ENCODE measurements at regions not wholly inside any gene's neighbourhood (a gene's known extent, or its start where the extent isn't known, plus 50 kb on each side); places are given as distances from the start of the nearest gene placed in this dataset.
A peak's percentile ranks its signal among the peaks of the same experiment; 100 is the strongest.

DNA sequence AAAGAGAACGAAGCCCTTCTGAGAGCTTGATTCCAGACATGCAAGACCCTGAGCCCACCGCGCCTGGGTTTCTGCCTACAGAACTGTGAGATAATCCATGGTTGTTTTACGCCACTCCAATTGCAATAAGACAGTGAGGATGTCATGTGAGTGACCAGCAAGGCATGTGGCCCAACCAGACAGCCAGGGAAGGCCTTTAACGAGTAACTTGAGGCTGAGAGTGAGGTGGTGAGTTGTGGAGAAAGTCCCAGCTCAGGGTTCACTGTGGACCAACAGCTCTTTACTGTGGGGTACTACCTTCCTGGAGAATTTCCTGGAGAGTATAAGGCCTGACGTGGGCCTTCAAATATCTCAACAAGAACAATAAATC lies 153.9 kb downstream of the ETS2 start:
- no peak overlapping the region for H3K4me3 Mint-ChIP-seq
- no peaks in the 10 kb centered on the region for H3K4me1 Mint-ChIP-seq (ENCODE audit: low read depth)
- H3K27me3 Mint-ChIP-seq (ENCODE audit: low read depth) = peaks cover 1% of the 10 kb centered on the region
- DNase-seq = no peak
- H3K9me3 Mint-ChIP-seq = no peaks in the 10 kb centered on the region
- no peaks in the 10 kb centered on the region for H3K36me3 Mint-ChIP-seq (ENCODE audit: insufficient read depth)
- ATAC-seq = no peak

- no peaks in the 10 kb centered on the region for H3K4me1 Mint-ChIP-seq (ENCODE audit: low read depth)
- ATAC-seq (peak; percentile 56 to 64), DNase-seq (no peak)
- H3K4me3 Mint-ChIP-seq = no peak overlapping the region
- H3K27me3 Mint-ChIP-seq (ENCODE audit: low read depth) = peaks cover 2% of the 10 kb centered on the region
- H3K9me3 Mint-ChIP-seq = no peaks in the 10 kb centered on the region
- no peaks in the 10 kb centered on the region for H3K36me3 Mint-ChIP-seq (ENCODE audit: insufficient read depth)
Observed at GRCh38 chr21:38958940-38959691, 153.4 kb downstream of the ETS2 start.

- Mint-ChIP-seq H3K36me3 (ENCODE audit: insufficient read depth) (no peaks in the 10 kb centered on the region), H3K9me3 (no peaks in the 10 kb centered on the region), H3K4me1 (ENCODE audit: low read depth) (no peaks in the 10 kb centered on the region), H3K4me3 (no peak overlapping the region), H3K27me3 (ENCODE audit: low read depth) (peaks cover 5% of the 10 kb centered on the region)
- ATAC-seq (no peak), DNase-seq (no peak)
Observed at GRCh38 chr21:38958323-38958705, 152.6 kb downstream of the ETS2 start.

DNA sequence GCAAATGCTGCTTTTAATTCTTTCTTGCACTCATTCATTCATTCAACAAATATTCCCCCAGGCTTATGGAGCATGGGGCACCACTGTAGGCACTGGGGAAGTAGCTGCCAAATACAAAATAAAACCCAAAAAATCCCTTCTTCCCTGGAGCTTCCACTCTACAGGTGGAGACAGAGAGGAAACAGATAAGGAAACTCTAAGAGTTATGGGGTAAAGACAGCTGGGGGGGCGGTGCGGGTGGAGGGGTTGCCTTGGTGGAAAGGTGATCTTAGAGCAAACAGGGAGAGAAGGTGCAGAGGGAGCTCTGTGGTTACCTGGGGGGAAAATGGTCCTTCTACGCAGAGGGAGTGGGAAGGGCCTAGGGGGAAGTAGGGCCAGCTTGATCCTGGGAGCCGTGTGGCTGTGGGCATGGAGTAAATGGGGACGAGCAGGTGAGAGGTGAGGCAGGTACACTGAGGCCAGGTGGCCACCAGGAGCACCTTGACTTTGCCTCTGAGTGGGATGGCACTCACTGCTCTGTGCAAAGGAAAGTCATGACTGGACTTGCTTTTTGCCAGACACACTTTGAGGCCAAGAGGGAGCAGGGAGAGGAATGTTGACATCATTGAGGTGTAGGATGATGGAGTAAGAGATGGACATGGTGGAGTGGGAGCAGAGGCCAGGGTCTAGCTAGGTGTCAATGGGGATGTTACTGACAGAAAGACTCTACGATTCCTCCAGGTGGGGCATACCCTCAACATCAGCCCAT lies 152.0 kb downstream of the ETS2 start:
- ATAC-seq (no peak), DNase-seq (no peak)
- Mint-ChIP-seq H3K4me3 (no peak overlapping the region), H3K4me1 (ENCODE audit: low read depth) (no peaks in the 10 kb centered on the region), H3K9me3 (no peaks in the 10 kb centered on the region), H3K27me3 (ENCODE audit: low read depth) (peaks cover 7% of the 10 kb centered on the region), H3K36me3 (ENCODE audit: insufficient read depth) (no peaks in the 10 kb centered on the region)

GRCh38 chr21:38956856-38957571 lies 151.3 kb downstream of the ETS2 start:
- peaks cover 10% of the 10 kb centered on the region for H3K27me3 Mint-ChIP-seq (ENCODE audit: low read depth)
- no peaks in the 10 kb centered on the region for H3K36me3 Mint-ChIP-seq (ENCODE audit: insufficient read depth)
- no peaks in the 10 kb centered on the region for H3K9me3 Mint-ChIP-seq
- no peak overlapping the region for H3K4me3 Mint-ChIP-seq
- H3K4me1 Mint-ChIP-seq (ENCODE audit: low read depth) = no peaks in the 10 kb centered on the region
- DNase-seq = no peak
- no peak for ATAC-seq

GRCh38 chr21:38956521-38956855 lies 150.8 kb downstream of the ETS2 start:
- H3K4me1 Mint-ChIP-seq (ENCODE audit: low read depth) = no peaks in the 10 kb centered on the region
- no peaks in the 10 kb centered on the region for H3K9me3 Mint-ChIP-seq
- H3K27me3 Mint-ChIP-seq (ENCODE audit: low read depth) = peaks cover 10% of the 10 kb centered on the region
- no peaks in the 10 kb centered on the region for H3K36me3 Mint-ChIP-seq (ENCODE audit: insufficient read depth)
- ATAC-seq (no peak), DNase-seq (no peak)
- no peak overlapping the region for H3K4me3 Mint-ChIP-seq

DNA sequence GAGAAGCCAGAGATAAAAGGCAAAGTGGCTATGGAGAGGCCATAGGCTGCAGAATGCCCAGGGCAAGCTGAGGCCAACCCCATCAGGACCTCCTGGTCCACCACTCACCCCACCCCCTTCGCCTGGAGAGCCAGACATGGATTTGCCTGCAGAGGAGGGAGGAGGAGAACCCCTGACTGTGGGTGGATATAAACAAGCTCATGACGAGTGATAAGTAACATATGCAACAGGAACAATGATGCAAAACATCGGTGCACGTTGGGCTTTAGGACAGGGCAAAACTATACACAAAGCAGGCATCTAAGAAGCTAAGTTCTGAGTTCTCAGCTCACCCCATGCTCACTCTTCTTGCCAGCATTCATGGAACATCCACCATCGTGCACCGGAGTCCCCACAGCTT lies 150.3 kb downstream of the ETS2 start:
- H3K36me3 Mint-ChIP-seq (ENCODE audit: insufficient read depth) = no peaks in the 10 kb centered on the region
- H3K9me3 Mint-ChIP-seq = no peaks in the 10 kb centered on the region
- DNase-seq (no peak), ATAC-seq (no peak)
- no peak overlapping the region for H3K4me3 Mint-ChIP-seq
- H3K4me1 Mint-ChIP-seq (ENCODE audit: low read depth) = no peaks in the 10 kb centered on the region
- peaks cover 10% of the 10 kb centered on the region for H3K27me3 Mint-ChIP-seq (ENCODE audit: low read depth)

DNA sequence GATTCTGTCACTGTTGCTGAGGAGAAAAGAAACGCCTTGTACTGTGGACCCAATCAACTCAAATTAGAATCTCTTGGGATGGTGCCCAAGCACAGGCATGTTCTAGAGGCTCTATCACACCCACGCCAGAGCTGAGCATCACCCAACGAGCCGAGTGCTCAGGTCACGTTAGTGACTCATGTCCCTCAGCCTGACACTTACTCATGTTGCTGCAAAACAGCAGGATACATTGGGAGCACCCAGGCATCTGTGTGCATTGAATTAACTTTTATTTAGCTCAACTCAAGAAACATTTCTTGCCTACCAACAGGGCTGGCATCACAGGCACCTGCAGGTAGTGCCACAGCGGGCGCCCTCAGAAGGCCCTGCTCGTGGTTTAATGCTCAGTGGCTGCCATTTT lies 149.8 kb downstream of the ETS2 start:
- ATAC-seq (no peak), DNase-seq (no peak)
- Mint-ChIP-seq H3K4me3 (no peak overlapping the region), H3K27me3 (ENCODE audit: low read depth) (peaks cover 10% of the 10 kb centered on the region), H3K36me3 (ENCODE audit: insufficient read depth) (no peaks in the 10 kb centered on the region), H3K4me1 (ENCODE audit: low read depth) (no peaks in the 10 kb centered on the region), H3K9me3 (no peaks in the 10 kb centered on the region)

DNA sequence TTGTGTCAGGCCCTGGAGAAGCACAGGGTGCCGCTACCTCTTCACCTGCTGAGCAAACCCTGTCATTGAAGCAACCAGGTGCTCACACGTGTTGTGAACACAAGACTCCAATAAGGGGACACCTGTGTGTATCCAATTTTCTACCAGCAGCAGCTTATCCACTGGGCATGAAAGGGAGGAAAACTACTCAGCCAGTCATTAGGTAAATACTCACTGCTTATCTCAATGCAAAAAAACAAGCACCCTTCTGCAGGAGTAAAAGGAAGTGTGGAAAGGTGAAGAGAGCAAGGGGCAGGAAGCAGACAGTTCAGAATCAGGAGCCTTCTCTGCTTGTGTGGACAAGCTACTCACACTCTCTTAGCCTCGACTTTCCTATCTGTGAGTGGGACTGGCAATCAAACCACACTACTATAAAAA lies 148.9 kb downstream of the ETS2 start:
- H3K4me1 Mint-ChIP-seq (ENCODE audit: low read depth) = no peaks in the 10 kb centered on the region
- ATAC-seq (no peak), DNase-seq (no peak)
- H3K36me3 Mint-ChIP-seq (ENCODE audit: insufficient read depth) = no peaks in the 10 kb centered on the region
- peaks cover 10% of the 10 kb centered on the region for H3K27me3 Mint-ChIP-seq (ENCODE audit: low read depth)
- H3K9me3 Mint-ChIP-seq = peaks cover 5% of the 10 kb centered on the region
- no peak overlapping the region for H3K4me3 Mint-ChIP-seq

DNA sequence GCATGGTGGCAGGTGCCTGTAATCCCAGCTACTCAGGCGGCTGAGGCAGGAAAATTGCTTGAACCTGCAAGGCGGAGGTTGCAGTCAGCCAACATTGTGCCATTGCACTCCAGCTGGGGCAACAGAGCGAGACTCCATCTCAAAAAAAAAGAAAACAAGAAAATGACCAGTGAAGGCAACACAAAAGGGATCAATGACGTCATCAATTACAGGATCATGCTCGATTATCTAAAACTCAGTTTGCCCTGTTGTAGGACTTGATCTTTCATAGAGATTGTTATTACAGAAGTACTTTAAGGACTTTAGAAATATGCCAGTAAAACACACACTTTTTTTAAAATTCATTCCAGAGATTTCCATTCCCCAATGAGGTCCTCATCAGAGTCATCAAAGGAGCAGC lies 147.8 kb downstream of the ETS2 start:
- DNase-seq (no peak), ATAC-seq (no peak)
- H3K36me3 Mint-ChIP-seq (ENCODE audit: insufficient read depth) = no peaks in the 10 kb centered on the region
- no peaks in the 10 kb centered on the region for H3K4me1 Mint-ChIP-seq (ENCODE audit: low read depth)
- no peak overlapping the region for H3K4me3 Mint-ChIP-seq
- peaks cover 10% of the 10 kb centered on the region for H3K27me3 Mint-ChIP-seq (ENCODE audit: low read depth)
- H3K9me3 Mint-ChIP-seq = peaks cover 5% of the 10 kb centered on the region

GRCh38 chr21:38952890-38953289 lies 147.2 kb downstream of the ETS2 start:
- no peak for DNase-seq
- Mint-ChIP-seq H3K27me3 (ENCODE audit: low read depth) (peaks cover 10% of the 10 kb centered on the region), H3K4me1 (ENCODE audit: low read depth) (no peaks in the 10 kb centered on the region), H3K36me3 (ENCODE audit: insufficient read depth) (no peaks in the 10 kb centered on the region), H3K9me3 (peaks cover 5% of the 10 kb centered on the region), H3K4me3 (no peak overlapping the region)
- no peak for ATAC-seq

- Mint-ChIP-seq H3K27me3 (ENCODE audit: low read depth) (peaks cover 10% of the 10 kb centered on the region), H3K9me3 (peaks cover 5% of the 10 kb centered on the region), H3K4me3 (no peak overlapping the region), H3K4me1 (ENCODE audit: low read depth) (no peaks in the 10 kb centered on the region), H3K36me3 (ENCODE audit: insufficient read depth) (no peaks in the 10 kb centered on the region)
- ATAC-seq (no peak), DNase-seq (no peak)
Observed at GRCh38 chr21:38951095-38951730, 145.5 kb downstream of the ETS2 start.

- no peaks in the 10 kb centered on the region for H3K36me3 Mint-ChIP-seq (ENCODE audit: insufficient read depth)
- H3K4me3 Mint-ChIP-seq = no peak overlapping the region
- peaks cover 5% of the 10 kb centered on the region for H3K9me3 Mint-ChIP-seq
- H3K4me1 Mint-ChIP-seq (ENCODE audit: low read depth) = no peaks in the 10 kb centered on the region
- no peak for DNase-seq
- H3K27me3 Mint-ChIP-seq (ENCODE audit: low read depth) = peaks cover 10% of the 10 kb centered on the region
- no peak for ATAC-seq
Observed at GRCh38 chr21:38950435-38951094, 144.8 kb downstream of the ETS2 start.

DNA sequence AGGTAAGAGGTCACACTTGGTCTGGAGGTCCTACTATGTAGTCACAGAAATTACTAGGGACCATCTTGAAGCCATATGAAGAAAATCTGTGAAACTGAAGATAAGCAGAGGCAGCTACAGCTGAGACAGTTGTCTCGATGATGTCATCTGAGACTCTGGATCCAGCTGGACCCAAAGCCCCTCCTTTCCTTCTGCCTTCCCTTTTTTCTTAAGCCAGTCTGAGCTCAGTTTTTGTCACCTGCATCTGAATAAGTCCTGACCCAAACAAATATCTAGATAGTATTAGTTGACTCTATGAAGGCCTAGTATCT lies 143.3 kb downstream of the ETS2 start:
- no peak for ATAC-seq
- no peaks in the 10 kb centered on the region for H3K36me3 Mint-ChIP-seq (ENCODE audit: insufficient read depth)
- H3K9me3 Mint-ChIP-seq = peaks cover 5% of the 10 kb centered on the region
- no peak overlapping the region for H3K4me3 Mint-ChIP-seq
- H3K4me1 Mint-ChIP-seq (ENCODE audit: low read depth) = no peaks in the 10 kb centered on the region
- no peak for DNase-seq
- peaks cover 7% of the 10 kb centered on the region for H3K27me3 Mint-ChIP-seq (ENCODE audit: low read depth)
